ENCODE measurements at regions not wholly inside any gene's neighbourhood (a gene's known extent, or its start where the extent isn't known, plus 50 kb on each side); places are given as distances from the start of the nearest gene placed in this dataset.

DNA sequence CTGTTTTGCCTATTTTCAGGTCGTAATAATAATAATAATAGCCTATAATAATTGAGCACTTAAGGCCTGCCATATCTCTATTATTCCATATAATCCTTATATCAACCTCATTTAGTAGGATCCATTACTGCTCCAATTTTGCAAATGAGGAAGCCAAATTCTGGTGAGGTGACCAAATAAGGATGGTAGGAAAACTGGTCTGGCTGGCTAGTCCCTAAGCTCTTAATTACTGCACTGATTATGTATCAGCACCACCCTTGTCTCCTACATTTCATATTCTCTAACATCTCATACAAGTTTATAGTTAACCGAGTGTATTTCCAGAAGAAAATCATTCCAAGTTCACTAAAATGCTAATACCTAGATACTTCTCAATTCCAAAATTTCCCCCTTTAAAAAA is 166.5 kb upstream of the RGMB start:
- H4K20me1 ChIP-seq (ENCODE audit: insufficient read depth, low read length) = no peaks in the 10 kb centered on the region
- H3K4me3 ChIP-seq (ENCODE audit: insufficient read depth, low read depth, low read length) = no peak overlapping the region
- H3K4me3 Mint-ChIP-seq (ENCODE audit: unreplicated experiment) = no peak overlapping the region
- FAIRE-seq (no peak), DNase-seq (ENCODE audit: low read depth) (no peak)
- no peak overlapping the region for H2AFZ ChIP-seq (ENCODE audit: low read depth, low read length)
- H3K9me3 ChIP-seq (ENCODE audit: insufficient read depth, low read depth, low read length) = no peaks in the 10 kb centered on the region
- H3K27me3 ChIP-seq (ENCODE audit: insufficient read depth, low read length) = no peaks in the 10 kb centered on the region
- H3K36me3 ChIP-seq (ENCODE audit: insufficient read depth, low read length) = no peaks in the 10 kb centered on the region
- H3K9me3 Mint-ChIP-seq (ENCODE audit: unreplicated experiment) = no peaks in the 10 kb centered on the region
- H3K27ac Mint-ChIP-seq (ENCODE audit: unreplicated experiment) = no peak overlapping the region
- H3K4me1 ChIP-seq (ENCODE audit: insufficient read depth, low read length) = peaks cover 13% of the 10 kb centered on the region
- no peaks in the 10 kb centered on the region for H3K27me3 Mint-ChIP-seq (ENCODE audit: low read depth, unreplicated experiment)
- H3K4me2 ChIP-seq (ENCODE audit: low read length) = no peak overlapping the region
- no peaks in the 10 kb centered on the region for H3K36me3 Mint-ChIP-seq (ENCODE audit: low read depth, unreplicated experiment)
- TF ChIP-seq, protein P1, sequence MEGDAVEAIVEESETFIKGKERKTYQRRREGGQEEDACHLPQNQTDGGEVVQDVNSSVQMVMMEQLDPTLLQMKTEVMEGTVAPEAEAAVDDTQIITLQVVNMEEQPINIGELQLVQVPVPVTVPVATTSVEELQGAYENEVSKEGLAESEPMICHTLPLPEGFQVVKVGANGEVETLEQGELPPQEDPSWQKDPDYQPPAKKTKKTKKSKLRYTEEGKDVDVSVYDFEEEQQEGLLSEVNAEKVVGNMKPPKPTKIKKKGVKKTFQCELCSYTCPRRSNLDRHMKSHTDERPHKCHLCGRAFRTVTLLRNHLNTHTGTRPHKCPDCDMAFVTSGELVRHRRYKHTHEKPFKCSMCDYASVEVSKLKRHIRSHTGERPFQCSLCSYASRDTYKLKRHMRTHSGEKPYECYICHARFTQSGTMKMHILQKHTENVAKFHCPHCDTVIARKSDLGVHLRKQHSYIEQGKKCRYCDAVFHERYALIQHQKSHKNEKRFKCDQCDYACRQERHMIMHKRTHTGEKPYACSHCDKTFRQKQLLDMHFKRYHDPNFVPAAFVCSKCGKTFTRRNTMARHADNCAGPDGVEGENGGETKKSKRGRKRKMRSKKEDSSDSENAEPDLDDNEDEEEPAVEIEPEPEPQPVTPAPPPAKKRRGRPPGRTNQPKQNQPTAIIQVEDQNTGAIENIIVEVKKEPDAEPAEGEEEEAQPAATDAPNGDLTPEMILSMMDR (IDR thresholded peaks at IDR 0.05; ENCODE audit: insufficient read depth, low read depth, low read length) = no peak
- no peak for TF ChIP-seq EZH2 (IDR thresholded peaks at IDR 0.05; ENCODE audit: insufficient read depth, low read length)
- H3K4me1 Mint-ChIP-seq (ENCODE audit: low read depth, unreplicated experiment) = peaks cover 12% of the 10 kb centered on the region
- H3K79me2 ChIP-seq (ENCODE audit: insufficient read depth, low read length) = no peaks in the 10 kb centered on the region
- H3K27ac ChIP-seq (ENCODE audit: low read depth, low read length) = no peak overlapping the region
- no peak overlapping the region for H3K9ac ChIP-seq (ENCODE audit: low read length)

DNA sequence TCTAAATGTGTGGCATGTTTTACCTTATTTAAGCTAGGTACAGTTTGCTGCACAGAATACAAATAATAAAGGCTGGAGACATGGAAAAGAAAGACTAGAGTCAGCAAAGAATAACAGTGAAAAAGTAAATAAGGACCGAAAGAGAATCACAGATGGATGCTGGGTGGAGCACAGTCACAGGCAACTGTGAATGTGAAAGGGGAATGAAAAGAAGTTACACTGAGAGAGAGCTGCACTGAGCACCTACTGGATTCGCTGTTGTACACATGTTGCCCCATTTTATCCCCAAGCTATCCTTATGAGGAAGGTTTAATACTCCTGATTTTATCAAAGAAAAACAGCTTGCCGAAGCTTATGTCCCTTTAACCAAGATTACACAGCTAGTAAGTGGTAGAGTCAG is 165.4 kb upstream of the RGMB start:
- no peaks in the 10 kb centered on the region for H3K36me3 Mint-ChIP-seq (ENCODE audit: low read depth, unreplicated experiment)
- no peak for DNase-seq (ENCODE audit: low read depth)
- Histone ChIP-seq H3K9ac (ENCODE audit: low read length) (no peak overlapping the region), H3K27me3 (ENCODE audit: insufficient read depth, low read length) (no peaks in the 10 kb centered on the region), H3K4me3 (ENCODE audit: insufficient read depth, low read depth, low read length) (no peak overlapping the region), H4K20me1 (ENCODE audit: insufficient read depth, low read length) (no peaks in the 10 kb centered on the region), H3K79me2 (ENCODE audit: insufficient read depth, low read length) (no peaks in the 10 kb centered on the region), H2AFZ (ENCODE audit: low read depth, low read length) (no peak overlapping the region), H3K9me3 (ENCODE audit: insufficient read depth, low read depth, low read length) (no peaks in the 10 kb centered on the region), H3K27ac (ENCODE audit: low read depth, low read length) (no peak overlapping the region), H3K4me1 (ENCODE audit: insufficient read depth, low read length) (peaks cover 13% of the 10 kb centered on the region), H3K36me3 (ENCODE audit: insufficient read depth, low read length) (no peaks in the 10 kb centered on the region), H3K4me2 (ENCODE audit: low read length) (no peak overlapping the region)
- no peak overlapping the region for H3K4me3 Mint-ChIP-seq (ENCODE audit: unreplicated experiment)
- TF ChIP-seq, protein P1 (IDR thresholded peaks at IDR 0.05; ENCODE audit: insufficient read depth, low read depth, low read length) = no peak
- TF ChIP-seq EZH2 (IDR thresholded peaks at IDR 0.05; ENCODE audit: insufficient read depth, low read length) = no peak
- no peaks in the 10 kb centered on the region for H3K27me3 Mint-ChIP-seq (ENCODE audit: low read depth, unreplicated experiment)
- no peaks in the 10 kb centered on the region for H3K9me3 Mint-ChIP-seq (ENCODE audit: unreplicated experiment)
- H3K27ac Mint-ChIP-seq (ENCODE audit: unreplicated experiment) = no peak overlapping the region
- peaks cover 12% of the 10 kb centered on the region for H3K4me1 Mint-ChIP-seq (ENCODE audit: low read depth, unreplicated experiment)
- FAIRE-seq = no peak

DNA sequence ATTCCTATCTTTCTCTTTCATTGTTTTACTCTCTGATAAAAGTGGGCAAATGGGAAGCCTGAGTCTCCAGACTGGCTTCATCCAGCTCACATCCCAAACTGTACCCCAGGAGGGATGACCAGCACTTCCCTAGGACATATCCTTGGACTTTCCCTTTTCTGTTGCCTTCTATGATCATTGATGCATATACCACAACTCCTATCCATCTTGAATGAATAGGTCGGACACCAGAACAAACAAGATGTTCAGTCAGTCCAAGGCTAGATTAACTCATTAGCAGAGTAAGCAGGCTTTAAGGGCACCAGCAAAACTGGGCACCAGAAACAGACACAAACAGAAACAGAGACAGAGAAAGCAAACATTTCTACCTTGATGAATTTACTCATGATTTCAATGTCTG is 159.1 kb upstream of the RGMB start:
- Histone ChIP-seq H3K36me3 (ENCODE audit: insufficient read depth, low read length) (no peaks in the 10 kb centered on the region), H3K4me1 (ENCODE audit: insufficient read depth, low read length) (no peaks in the 10 kb centered on the region), H3K79me2 (ENCODE audit: insufficient read depth, low read length) (no peaks in the 10 kb centered on the region), H3K9me3 (ENCODE audit: insufficient read depth, low read depth, low read length) (no peaks in the 10 kb centered on the region), H3K9ac (ENCODE audit: low read length) (no peak overlapping the region), H3K4me3 (ENCODE audit: insufficient read depth, low read depth, low read length) (no peak overlapping the region), H3K27ac (ENCODE audit: low read depth, low read length) (no peak overlapping the region), H2AFZ (ENCODE audit: low read depth, low read length) (no peak overlapping the region), H3K27me3 (ENCODE audit: insufficient read depth, low read length) (no peaks in the 10 kb centered on the region), H3K4me2 (ENCODE audit: low read length) (no peak overlapping the region), H4K20me1 (ENCODE audit: insufficient read depth, low read length) (no peaks in the 10 kb centered on the region)
- Mint-ChIP-seq H3K4me1 (ENCODE audit: low read depth, unreplicated experiment) (no peaks in the 10 kb centered on the region), H3K27me3 (ENCODE audit: low read depth, unreplicated experiment) (no peaks in the 10 kb centered on the region), H3K36me3 (ENCODE audit: low read depth, unreplicated experiment) (no peaks in the 10 kb centered on the region), H3K9me3 (ENCODE audit: unreplicated experiment) (no peaks in the 10 kb centered on the region), H3K27ac (ENCODE audit: unreplicated experiment) (no peak overlapping the region), H3K4me3 (ENCODE audit: unreplicated experiment) (no peak overlapping the region)
- DNase-seq (ENCODE audit: low read depth) = no peak
- FAIRE-seq = no peak
- TF ChIP-seq, protein P1 (IDR thresholded peaks at IDR 0.05; ENCODE audit: insufficient read depth, low read depth, low read length) = no peak
- no peak for TF ChIP-seq EZH2 (IDR thresholded peaks at IDR 0.05; ENCODE audit: insufficient read depth, low read length)
